Esophagus (tissue), 2 donors: ENCODE measurements at regions not wholly inside any gene's neighbourhood (a gene's known extent, or its start where the extent isn't known, plus 50 kb on each side); places are given as distances from the start of the nearest gene placed in this dataset.

Experiments
- H3K27ac ChIP-seq, 2 donors: one replicate each; pipeline ENCODE4 v1.5.1; 2013; ENCODE audit warnings: low read depth in 2 of 2, mild to moderate bottlenecking in 2 of 2, inconsistent platforms in 1 of 2, low read length in 1 of 2, moderate library complexity in 1 of 2
- H3K27me3 ChIP-seq, 2 donors: one replicate each; pipeline ENCODE4 v1.6.1; 2013; ENCODE audit warnings: low read length in 2 of 2, control low read depth in 1 of 2, mild to moderate bottlenecking in 1 of 2; ENCODE audit not compliant: insufficient read depth in 2 of 2, control insufficient read depth in 1 of 2
- H3K36me3 ChIP-seq, 2 donors: one replicate each; pipeline ENCODE4 v1.6.1; 2013; ENCODE audit warnings: low read length in 1 of 2; ENCODE audit not compliant: control insufficient read depth in 2 of 2, insufficient read depth in 2 of 2
- H3K4me1 ChIP-seq, 2 donors: one replicate each; pipeline ENCODE4 v1.6.1; 2013; ENCODE audit warnings: low read length in 1 of 2; ENCODE audit not compliant: control insufficient read depth in 2 of 2, insufficient read depth in 2 of 2
- H3K4me3 ChIP-seq, 2 donors: one replicate each; pipeline ENCODE4 v1.5.1; 2013; ENCODE audit warnings: low read length in 2 of 2, mild to moderate bottlenecking in 2 of 2, low read depth in 1 of 2, moderate library complexity in 1 of 2
- H3K9me3 ChIP-seq, 2 donors: one replicate each; pipeline ENCODE4 v1.6.1; 2013; ENCODE audit warnings: mild to moderate bottlenecking in 2 of 2, low read depth in 1 of 2, low read length in 1 of 2, moderate library complexity in 1 of 2; ENCODE audit not compliant: control insufficient read depth in 2 of 2, insufficient read depth in 1 of 2
- WGBS, 2 donors: extraction: QIAGEN DNeasy Blood & Tissue Kit; methylation state at CpG; one replicate each; pipeline ENCODE4 v1.1.7; 2013; 5-methylcytosine and 5-hydroxymethylcytosine counted together
- donor health status: healthy with polysubstance abuse.
- donor health status: Bipolar disorder and iron deficiency.

DNA sequence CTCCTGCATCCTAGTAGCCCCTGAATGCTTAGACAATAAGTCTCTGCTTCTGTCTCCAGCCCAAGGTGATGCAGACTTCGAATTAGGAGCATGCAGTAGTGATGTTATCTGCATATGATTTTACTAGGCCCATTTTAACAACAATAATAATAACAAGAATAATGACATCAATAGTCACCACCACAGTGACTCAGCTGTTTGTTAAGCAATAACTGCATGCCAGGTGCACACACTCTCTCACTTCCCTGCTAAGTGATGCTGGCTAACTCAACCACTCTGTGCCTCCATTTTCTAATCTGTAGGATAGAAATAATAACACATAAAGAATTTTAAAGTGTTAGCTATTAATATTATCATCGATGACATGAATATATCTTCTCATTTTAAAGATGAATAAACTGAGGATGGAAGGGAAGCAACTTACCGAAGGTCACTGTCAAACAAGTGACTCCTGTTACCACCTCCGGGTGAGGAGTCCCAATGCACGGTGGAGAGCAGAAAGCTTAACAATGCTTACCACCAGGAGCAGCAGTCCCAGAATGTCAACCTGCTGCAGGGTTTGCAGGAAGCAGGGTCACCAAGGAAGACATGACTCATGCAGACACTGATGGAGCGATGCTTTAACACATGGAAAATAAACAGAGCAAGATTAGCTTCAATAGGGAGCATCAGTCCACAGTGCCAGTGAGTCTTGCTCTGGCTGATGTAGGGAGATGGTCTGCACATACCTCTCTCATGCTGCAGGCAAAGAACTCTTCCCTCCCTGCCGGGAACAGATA lies 290.2 kb downstream of the SPATA17 start:
- peaks cover 0 to 2% of the 10 kb centered on the region in 2 donors for H3K9me3 ChIP-seq
- no peaks in the 10 kb centered on the region for H3K4me1 ChIP-seq
- no peaks in the 10 kb centered on the region for H3K36me3 ChIP-seq
- no peak overlapping the region for H3K27ac ChIP-seq
- H3K4me3 ChIP-seq: no peak overlapping the region
- H3K27me3 ChIP-seq: peaks cover 0 to 5% of the 10 kb centered on the region in 2 donors
- WGBS, 2 donors: 65% methylated on average over 7 of the region's 7 CpGs

DNA sequence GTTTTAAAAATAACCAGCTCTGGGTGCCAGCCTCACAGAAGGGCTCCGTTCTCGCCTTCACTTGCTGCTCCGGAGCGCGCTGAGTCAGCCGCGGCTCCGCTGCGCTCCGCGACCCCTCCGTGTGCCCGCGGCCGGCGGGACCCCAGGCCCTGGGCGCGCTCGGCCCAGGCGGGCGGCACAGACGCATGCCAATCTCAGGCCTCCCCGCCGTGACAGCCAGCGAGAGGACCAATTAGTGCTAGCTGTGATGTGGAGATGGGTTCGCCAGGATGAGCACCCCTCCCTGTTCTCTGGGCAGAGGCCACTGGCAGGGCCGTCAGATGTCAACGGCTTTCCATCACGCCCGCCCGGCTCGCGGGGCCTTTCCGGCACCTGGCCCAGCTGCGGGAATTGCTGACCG lies 293.8 kb downstream of the SPATA17 start:
- Histone ChIP-seq H3K9me3 (peaks cover 0 to 2% of the 10 kb centered on the region in 2 donors), H3K27ac (no peak overlapping the region), H3K36me3 (no peaks in the 10 kb centered on the region), H3K4me3 (no peak overlapping the region), H3K27me3 (peaks cover 0 to 5% of the 10 kb centered on the region in 2 donors), H3K4me1 (no peaks in the 10 kb centered on the region)
- 13 to 18% methylated on average over 36 of the region's 36 CpGs for whole genome bisulfite sequencing, 2 donors

DNA sequence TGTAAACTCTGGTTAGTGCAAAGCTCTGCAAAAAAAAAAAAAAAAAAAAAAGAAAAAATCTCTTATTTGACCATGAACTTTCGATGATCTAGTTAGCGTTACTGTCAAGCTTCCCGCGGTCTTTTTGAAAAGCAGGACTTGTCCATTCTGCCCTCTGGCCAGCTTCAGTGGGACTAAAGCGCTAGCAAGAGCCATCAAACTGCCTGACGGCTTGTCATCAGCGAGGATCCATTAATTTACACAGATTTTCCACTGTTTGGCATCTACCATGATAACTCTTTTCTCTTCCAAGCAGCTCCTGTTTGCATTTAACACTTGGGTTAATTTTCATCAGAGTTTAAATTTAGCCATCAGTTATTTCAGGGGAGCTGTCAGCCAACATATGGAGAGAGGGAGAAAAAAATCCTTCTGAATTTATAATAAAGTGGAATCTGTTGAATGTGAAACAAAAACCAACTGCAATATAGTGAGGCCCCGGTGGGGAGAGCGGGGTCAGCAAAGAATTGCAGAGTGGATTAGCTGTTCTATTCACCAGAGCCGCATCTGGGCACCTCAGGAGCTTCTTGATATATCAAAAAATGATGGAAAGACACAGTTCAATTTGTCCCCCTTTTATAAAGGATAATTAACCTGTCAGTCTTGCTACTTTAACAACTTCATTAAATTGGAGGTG lies 298.2 kb downstream of the SPATA17 start:
- no peaks in the 10 kb centered on the region for H3K9me3 ChIP-seq
- 52 to 59% methylated on average over 10 of the region's 10 CpGs for WGBS, 2 donors
- peaks cover 0 to 4% of the 10 kb centered on the region in 2 donors for H3K27me3 ChIP-seq
- H3K4me3 ChIP-seq: no peak overlapping the region
- H3K4me1 ChIP-seq: no peaks in the 10 kb centered on the region
- no peaks in the 10 kb centered on the region for H3K36me3 ChIP-seq
- H3K27ac ChIP-seq: no peak overlapping the region

DNA sequence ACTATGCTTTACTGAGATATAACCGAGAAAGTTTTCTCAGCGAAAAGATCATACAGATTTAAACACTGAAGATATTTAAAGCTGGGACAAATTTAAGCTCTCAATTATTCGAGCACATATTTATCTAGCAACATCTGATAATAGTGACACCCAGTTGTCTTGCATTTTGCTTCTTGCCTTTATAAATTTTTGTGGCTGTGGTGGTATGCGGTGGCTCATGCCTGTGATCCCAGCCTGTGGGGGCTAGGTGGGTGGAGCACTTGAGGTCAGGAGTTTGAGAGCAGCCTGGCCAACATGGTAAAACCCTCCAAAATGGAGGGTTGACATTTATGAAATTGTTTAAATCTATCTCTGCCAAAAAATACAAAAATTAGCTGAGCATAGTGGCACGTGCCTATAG lies 312.2 kb downstream of the SPATA17 start:
- H3K27ac ChIP-seq: no peak overlapping the region
- no peaks in the 10 kb centered on the region for H3K27me3 ChIP-seq
- H3K4me3 ChIP-seq: no peak overlapping the region
- H3K4me1 ChIP-seq: no peaks in the 10 kb centered on the region
- no peaks in the 10 kb centered on the region for H3K36me3 ChIP-seq
- H3K9me3 ChIP-seq: no peaks in the 10 kb centered on the region
- 79 to 84% methylated on average over 5 of the region's 5 CpGs for WGBS, 2 donors

DNA sequence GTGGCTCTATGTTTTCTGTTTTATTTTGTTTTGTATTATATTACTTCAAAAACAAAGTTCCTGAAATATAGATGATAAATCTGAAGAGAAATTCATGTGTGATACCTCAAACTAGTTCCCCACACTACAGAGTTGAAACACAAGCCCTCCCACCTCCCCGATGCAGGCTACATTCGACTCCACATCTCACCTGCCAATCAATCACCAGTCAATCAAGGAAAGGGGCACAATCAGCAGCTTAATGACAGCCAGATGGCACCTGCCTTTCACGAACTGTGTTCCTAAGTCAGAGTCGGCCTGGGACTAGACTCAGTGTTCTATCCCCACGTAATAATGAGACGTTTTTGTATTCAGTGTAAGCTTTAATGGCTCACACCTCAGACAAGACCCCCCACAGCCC lies 313.4 kb downstream of the SPATA17 start:
- WGBS, 2 donors: 57 to 59% methylated on average over 6 of the region's 6 CpGs
- Histone ChIP-seq H3K4me1 (no peaks in the 10 kb centered on the region), H3K36me3 (no peaks in the 10 kb centered on the region), H3K9me3 (no peaks in the 10 kb centered on the region), H3K27me3 (no peaks in the 10 kb centered on the region), H3K27ac (no peak overlapping the region), H3K4me3 (no peak overlapping the region)

DNA sequence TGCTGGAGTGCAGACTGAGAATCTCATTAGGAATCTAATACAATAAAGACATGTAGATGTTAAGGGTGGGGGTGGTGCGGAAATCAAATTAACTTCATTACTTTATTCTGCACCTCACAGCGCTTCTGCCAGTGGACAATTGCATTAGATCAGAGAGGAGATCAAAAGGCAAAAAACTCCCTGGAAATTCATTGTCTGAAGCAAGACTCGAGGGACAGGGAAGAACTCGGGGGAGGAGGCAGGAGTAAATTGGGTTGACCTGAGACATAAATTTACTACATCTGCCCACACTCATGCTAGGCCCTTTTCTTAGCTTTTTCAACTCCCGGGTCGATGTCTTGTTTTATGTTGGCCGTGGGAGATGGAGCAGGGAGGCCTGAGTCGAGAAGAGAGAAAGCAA lies 315.4 kb downstream of the SPATA17 start:
- H3K36me3 ChIP-seq: no peaks in the 10 kb centered on the region
- H3K27me3 ChIP-seq: no peaks in the 10 kb centered on the region
- H3K4me3 ChIP-seq: no peak overlapping the region
- no peaks in the 10 kb centered on the region for H3K9me3 ChIP-seq
- no peaks in the 10 kb centered on the region for H3K4me1 ChIP-seq
- 79 to 84% methylated on average over 8 of the region's 8 CpGs for WGBS, 2 donors
- H3K27ac ChIP-seq: no peak overlapping the region

DNA sequence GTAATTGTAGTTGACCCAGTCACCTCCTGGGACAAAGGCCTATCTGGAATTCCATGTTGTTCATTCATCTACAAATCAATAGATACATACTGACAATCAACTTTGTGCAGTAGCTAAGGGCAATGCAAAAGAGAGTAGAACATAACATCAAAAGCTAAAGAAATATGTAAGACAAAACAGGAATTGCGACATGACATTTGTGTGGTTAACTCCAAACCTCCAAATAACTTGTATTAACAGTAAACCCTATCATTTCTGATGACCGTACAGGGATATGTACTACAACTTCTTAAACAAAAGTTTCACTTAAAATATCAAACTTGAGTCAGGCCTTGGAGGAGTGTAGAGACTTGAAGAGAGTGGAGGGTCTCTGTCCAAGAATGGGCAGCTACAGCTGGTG lies 317.6 kb downstream of the SPATA17 start:
- H3K36me3 ChIP-seq: no peaks in the 10 kb centered on the region
- H3K27ac ChIP-seq: no peak overlapping the region
- H3K4me1 ChIP-seq: no peaks in the 10 kb centered on the region
- WGBS, 2 donors: 41 to 46% methylated on average over 2 of the region's 2 CpGs
- H3K9me3 ChIP-seq: no peaks in the 10 kb centered on the region
- no peaks in the 10 kb centered on the region for H3K27me3 ChIP-seq
- H3K4me3 ChIP-seq: no peak overlapping the region

DNA sequence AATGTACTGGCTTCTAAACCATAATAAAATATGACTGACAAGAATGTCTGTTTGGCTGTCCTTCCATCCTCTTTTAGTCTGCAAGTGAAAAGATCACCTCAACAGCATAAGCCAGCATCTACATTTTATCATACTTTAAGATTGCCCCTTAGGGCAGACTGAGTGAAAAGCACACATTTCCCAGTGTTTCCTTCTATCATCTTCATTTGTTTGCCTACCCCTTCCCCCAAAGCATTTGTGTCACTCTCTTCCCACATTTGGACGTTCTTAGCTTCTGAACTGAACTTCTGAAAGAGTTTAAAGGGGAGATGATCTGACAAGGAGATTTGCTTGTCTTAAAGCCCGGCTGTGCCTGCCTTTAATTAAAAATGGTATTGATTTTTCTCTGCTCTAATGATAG lies 322.2 kb downstream of the SPATA17 start:
- Histone ChIP-seq H3K4me1 (no peaks in the 10 kb centered on the region), H3K4me3 (no peak overlapping the region), H3K27me3 (no peaks in the 10 kb centered on the region), H3K36me3 (no peaks in the 10 kb centered on the region), H3K27ac (no peak overlapping the region), H3K9me3 (no peaks in the 10 kb centered on the region)
- 28 to 33% methylated on average over 2 of the region's 2 CpGs for WGBS, 2 donors

DNA sequence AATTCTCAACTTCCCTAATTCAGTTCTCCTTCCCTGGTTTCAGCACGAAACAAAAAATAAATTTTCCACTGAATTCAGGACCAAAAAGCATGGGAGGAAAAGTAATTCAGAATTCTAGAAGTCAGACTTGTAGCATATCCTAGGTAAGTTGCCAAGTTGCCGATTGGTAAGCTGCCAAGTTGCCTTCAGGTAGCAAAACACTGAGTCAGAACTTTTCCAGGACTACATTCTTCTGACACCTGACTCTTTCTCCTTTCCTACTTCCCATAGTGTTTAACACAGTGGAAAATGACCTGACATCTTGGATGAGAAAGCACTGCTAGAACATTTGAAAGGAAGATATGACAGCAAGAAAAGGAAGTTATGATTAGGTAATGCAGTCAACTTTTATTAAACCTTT lies 322.8 kb downstream of the SPATA17 start:
- Histone ChIP-seq H3K4me1 (no peaks in the 10 kb centered on the region), H3K36me3 (no peaks in the 10 kb centered on the region), H3K4me3 (no peak overlapping the region), H3K27ac (no peak overlapping the region), H3K27me3 (no peaks in the 10 kb centered on the region), H3K9me3 (no peaks in the 10 kb centered on the region)
- WGBS, 2 donors: 55 to 56% methylated on average over 2 of the region's 2 CpGs

DNA sequence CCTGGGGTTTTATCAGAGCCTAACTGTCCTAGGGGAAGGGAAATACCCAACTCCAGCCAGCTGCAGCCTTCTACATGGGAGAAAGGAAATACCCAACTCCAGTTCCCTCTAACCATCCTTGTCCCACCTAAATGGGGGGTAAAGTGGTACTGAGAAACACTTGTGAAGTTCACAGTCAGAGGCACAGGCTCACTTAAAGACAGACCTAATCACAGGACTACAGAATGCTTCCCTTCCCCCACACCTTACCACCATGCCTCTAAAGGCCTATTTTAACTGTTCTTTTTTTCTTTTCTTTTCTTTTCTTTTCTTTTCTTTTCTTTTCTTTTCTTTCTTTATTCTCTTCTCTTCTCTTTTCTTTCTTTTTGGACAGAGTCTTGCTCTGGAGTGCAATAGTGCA lies 324.6 kb downstream of the SPATA17 start:
- Histone ChIP-seq H3K4me1 (no peaks in the 10 kb centered on the region), H3K4me3 (no peak overlapping the region), H3K27ac (no peak overlapping the region), H3K27me3 (no peaks in the 10 kb centered on the region), H3K9me3 (no peaks in the 10 kb centered on the region), H3K36me3 (no peaks in the 10 kb centered on the region)
